ENCODE measurements at regions not wholly inside any gene's neighbourhood (a gene's known extent, or its start where the extent isn't known, plus 50 kb on each side); places are given as distances from the start of the nearest gene placed in this dataset.

- Mint-ChIP-seq H3K9me3 (no peaks in the 10 kb centered on the region; a peak in 3 of 5 replicates), H3K36me3 (ENCODE audit: insufficient read depth in 1 of 3, low read depth in 3 of 3) (no peaks in the 10 kb centered on the region), H3K4me3 (no peak overlapping the region), H3K4me1 (peaks cover 9 to 12% of the 10 kb centered on the region in 2 experiments), H3K27ac (peak overlapping the region in 1 of 3 experiments; percentile 66; a peak in 1 of 7 replicates), H3K27me3 (ENCODE audit: low read depth) (no peaks in the 10 kb centered on the region)
- H3K4me1 ChIP-seq (ENCODE audit: insufficient read depth, low read length): 0 out of 2 replicates have a peak, but pooled peaks cover under 1% of the 10 kb centered on the region
- no peak for TF ChIP-seq CTCF (conservative IDR thresholded peaks at IDR 0.05)
- no peak overlapping the region for H3K27ac ChIP-seq (ENCODE audit: insufficient read length, low read depth, low read length)
- no peak overlapping the region for H3K9ac ChIP-seq (ENCODE audit: extremely low read depth, insufficient read length, low read length)
- no peak overlapping the region for H3K56ac ChIP-seq (ENCODE audit: insufficient read length, low read depth, low read length)
- H4K20me1 ChIP-seq (ENCODE audit: control insufficient read depth, insufficient read depth, insufficient read length): no peaks in the 10 kb centered on the region
- DNase-seq: no peak
- no peaks in the 10 kb centered on the region for H3K79me1 ChIP-seq (ENCODE audit: insufficient read depth, low read depth, low read length, poor library complexity, severe bottlenecking)
- no peaks in the 10 kb centered on the region for H3K23me2 ChIP-seq (ENCODE audit: insufficient read length, low read depth, low read length, poor library complexity, severe bottlenecking)
- no peaks in the 10 kb centered on the region for H3K9me3 ChIP-seq (ENCODE audit: control insufficient read depth, low read depth, low read length)
- no peaks in the 10 kb centered on the region for H3K27me3 ChIP-seq (ENCODE audit: insufficient read depth, low read length)
- no peak overlapping the region for H2AK5ac ChIP-seq (ENCODE audit: insufficient read length, low read length)
- no peak overlapping the region for H2BK15ac ChIP-seq (ENCODE audit: low read depth, low read length)
- H4K8ac ChIP-seq (replicated peaks; ENCODE audit: insufficient read length, low read depth, low read length): no peak overlapping the region
- no peak overlapping the region for H2BK12ac ChIP-seq (ENCODE audit: insufficient read length, low read depth, low read length)
- H3K4ac ChIP-seq (ENCODE audit: low read depth, low read length): no peak overlapping the region
- no peak overlapping the region for H3K14ac ChIP-seq (ENCODE audit: insufficient read depth, low read length)
- H3K79me2 ChIP-seq (ENCODE audit: insufficient read depth, low read length): no peaks in the 10 kb centered on the region
- no peak overlapping the region for H3K4me2 ChIP-seq (ENCODE audit: insufficient read depth, insufficient read length, low read length)
- H3K23ac ChIP-seq (ENCODE audit: insufficient read length, low read depth, low read length): no peak overlapping the region
- no peak overlapping the region for H3T11ph ChIP-seq (ENCODE audit: low read length)
- H4K5ac ChIP-seq (ENCODE audit: insufficient read length, low read depth, low read length): no peak overlapping the region
- WGBS (ENCODE audit: extremely low coverage, insufficient read length, low lambda C conversion rate): no CpG with 5 or more reads among the region's 8 CpGs
- no peak overlapping the region for H2BK5ac ChIP-seq (ENCODE audit: insufficient read length, low read length)
- H2BK20ac ChIP-seq (ENCODE audit: low read depth, low read length, poor library complexity, severe bottlenecking): no peak overlapping the region
- H3K18ac ChIP-seq (ENCODE audit: insufficient read length, low read depth, low read length): no peak overlapping the region
- H2BK120ac ChIP-seq (ENCODE audit: low read depth, low read length, poor library complexity, severe bottlenecking): no peak overlapping the region
- H2AFZ ChIP-seq (ENCODE audit: low read length): no peak overlapping the region
- no peak overlapping the region for H4K91ac ChIP-seq (ENCODE audit: insufficient read length, low read depth, low read length)
Measured at GRCh38 chr20:53834749-53835148, 235.6 kb downstream of the BCAS1 start.
